ENCODE measurements at regions not wholly inside any gene's neighbourhood (a gene's known extent, or its start where the extent isn't known, plus 50 kb on each side); places are given as distances from the start of the nearest gene placed in this dataset.
"Not testable (repeated sequence)": the region's sequence is repeated elsewhere in the genome, so short reads cannot be mapped to it uniquely, and the experiment has no call there.

DNA sequence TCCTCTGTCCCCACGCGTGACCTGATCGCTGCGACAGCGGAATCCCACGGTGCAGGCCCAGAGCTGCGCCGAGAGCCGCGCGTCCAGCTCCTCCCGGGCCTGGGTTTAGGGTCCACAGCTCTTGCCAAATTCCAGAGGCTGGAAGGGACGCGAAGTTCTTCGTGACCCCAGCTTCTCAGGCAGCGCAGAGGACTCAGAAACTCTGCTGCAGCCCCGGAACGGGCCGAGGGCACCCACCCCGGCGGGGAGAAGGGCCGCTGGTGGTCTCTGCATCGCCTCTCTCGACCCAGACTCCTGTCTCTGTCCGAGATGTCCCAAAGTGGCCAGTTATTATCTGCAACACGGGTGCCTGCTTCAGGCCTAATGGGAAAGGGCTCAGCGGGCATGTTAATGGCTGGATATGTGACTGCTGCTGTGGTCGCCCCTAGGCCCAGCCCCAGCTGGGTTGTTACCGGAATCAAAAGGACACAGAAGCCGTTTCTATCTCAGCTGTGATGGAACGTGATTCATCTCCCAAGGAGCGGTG, 236.4 kb downstream of the VRK1 start:
- DNase-seq: no peak

GRCh38 chr14:97036086-97036852, 239.1 kb downstream of the VRK1 start:
- no peak for DNase-seq

DNA sequence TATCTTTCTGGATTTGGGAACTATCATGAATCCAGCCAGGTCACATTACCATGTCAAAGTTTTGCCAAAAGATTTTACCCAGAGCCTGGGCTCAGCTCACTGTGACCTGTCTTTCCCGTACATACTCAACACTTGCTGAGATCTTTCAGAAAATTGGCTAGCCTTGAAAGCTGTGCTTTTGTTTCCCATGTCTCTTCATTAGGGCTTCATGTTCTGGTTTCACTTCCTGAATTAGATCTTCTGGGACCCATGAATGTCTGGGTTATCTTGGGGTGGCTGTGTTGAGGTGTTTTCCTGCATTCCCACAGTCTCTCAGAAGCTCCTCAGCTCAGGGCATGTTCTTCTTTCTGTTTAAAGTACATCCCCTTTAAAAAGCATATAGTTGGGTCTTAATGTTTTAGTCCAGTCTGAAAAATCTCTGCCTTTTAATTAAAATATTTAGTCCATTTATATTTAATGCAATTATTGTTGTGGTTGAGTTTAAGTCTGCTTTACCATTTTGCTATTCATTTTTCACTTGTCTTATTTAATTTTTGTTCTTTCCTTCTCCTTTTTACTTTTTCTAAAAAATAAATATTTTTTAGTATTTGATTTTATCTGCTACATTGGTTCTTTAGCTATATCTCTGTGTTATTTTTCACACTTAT, 242.7 kb downstream of the VRK1 start:
- DNase-seq: no peak

- DNase-seq: no peak
Observed at GRCh38 chr14:97046967-97047366, 249.8 kb downstream of the VRK1 start.

DNA sequence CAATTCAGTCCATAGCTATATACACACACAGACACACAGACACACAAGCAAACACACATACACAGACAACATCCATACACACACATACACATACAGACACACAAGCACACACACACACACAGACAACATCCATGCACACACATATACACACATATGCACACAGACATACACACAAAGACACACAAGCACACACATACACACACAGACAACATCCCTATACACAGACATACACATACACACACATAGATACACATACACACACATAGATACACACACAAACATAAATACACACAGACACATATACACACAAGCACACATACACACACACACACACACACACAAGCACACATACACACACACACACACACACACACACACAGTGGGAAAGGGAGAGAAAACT, 254.8 kb downstream of the VRK1 start:
- DNase-seq: no peak

DNA sequence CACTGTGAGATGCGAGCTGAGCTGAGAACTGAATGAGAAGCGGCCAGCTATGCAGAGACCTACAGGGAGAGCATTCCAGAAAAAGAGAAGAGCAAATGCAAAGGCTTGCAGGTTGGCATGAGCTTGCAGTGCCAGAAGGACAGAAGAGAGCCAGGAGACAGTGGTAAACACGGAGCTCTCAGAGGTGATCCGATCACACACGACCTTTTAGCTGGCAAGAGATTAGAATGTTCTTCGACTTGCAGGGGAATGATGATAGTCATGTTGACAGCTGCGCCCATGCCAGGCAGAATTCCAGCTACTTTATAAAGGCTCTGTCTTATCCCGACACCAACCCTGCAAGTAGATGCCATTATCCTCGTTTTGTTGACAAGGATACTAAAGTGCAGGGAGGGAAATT, 256.8 kb downstream of the VRK1 start:
- no peak for DNase-seq

DNA sequence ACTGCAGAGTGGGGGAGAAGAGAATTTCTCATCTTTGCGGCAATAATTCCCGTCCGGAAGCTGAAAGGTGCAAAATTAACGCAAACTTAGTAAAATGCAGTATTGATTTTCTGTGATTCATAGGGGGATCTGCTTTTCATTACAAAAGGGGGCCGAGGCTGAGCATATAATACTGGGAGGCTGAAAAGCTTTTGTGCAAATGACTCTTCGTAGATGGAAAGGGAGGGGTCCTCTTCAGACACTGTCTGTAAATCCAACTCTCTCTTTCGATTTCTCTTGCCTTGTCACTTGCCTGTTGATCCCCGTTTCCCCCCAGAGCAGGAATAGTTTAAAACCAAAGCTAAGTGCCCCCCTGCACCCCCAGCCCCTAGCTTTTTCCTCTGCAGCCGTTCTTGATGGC, 258.2 kb downstream of the VRK1 start:
- no peak for DNase-seq

- DNase-seq: peak; percentile 4
Observed at GRCh38 chr14:97056086-97056485, 258.9 kb downstream of the VRK1 start.

DNA sequence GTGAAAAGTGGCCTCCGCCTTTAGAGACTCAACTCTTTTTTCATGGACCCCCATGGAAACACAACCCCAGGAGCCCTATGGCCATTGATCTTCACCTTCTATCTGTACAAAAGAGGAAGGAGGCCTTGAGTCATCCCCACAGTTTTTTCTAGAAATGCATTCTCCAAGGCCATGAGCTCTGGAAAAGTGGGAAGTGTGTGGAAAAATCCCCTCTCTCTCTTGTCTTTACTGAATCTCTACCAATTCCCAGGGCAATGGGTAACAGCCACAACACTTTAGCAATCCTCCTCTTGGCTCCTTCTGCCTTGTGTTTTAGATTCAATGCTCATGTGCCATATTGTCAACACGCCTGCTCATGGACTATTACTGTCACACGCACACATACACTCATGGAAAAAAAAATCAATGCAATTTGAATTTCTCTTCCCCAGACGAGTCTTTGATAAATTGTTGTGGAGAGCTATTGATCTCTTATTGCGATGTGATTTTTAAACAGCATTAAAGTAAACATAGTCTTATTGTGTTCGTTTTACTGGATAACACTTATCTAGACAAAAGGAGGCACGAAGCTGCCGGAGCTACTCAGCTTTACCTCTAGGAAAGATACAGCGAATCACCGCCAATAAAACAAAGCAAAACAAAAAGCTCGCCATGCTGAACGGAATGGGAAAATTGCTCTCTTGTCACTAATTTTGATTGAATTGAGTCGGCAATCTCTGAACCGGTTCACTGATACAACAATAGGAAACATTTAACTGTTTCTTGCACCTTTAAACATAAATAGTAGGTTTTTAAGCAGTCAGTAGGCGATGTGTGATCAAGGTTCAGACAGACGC, 260.3 kb downstream of the VRK1 start:
- no peak for DNase-seq

DNA sequence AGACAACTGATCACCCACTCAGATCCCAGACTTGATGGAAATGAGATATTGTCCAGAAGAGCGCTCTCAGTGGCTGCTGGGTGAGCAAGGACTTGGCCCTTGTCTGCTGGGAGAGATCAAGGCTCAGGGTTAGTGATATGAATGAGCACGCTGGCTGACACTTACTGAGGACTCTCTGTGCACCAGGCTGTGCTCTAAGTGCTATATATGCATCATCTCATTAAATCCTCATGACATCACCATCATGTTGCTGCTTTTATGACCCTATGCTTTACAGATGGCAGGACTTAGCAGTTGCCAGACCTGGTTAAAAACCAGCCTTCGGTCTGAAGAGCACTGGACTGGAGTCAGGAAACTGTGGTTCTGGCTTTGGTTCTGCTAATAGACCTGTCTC, 260.9 kb downstream of the VRK1 start:
- no peak for DNase-seq

DNA sequence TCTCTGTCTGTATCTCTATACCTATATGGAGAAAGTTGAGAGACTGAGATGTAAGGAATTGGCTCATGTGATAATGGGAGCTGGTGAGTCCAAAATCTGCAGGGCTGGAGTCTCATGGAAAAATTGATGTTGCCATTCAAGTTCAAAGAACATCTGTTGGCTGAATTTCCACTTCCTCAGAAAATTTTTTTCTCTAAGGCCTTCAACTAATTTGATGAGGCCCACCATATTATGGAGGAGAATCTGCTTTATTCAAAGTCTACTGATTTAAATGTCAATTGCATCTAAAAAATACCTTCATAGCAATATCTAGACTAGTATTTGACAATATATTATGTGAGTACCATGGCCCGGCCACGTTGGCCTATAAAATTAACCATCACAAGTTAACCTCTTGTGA, 261.4 kb downstream of the VRK1 start:
- no peak for DNase-seq

- DNase-seq: no peak
Observed at GRCh38 chr14:97061198-97061597, 264.0 kb downstream of the VRK1 start.

- no peak for DNase-seq
Observed at GRCh38 chr14:97061714-97062113, 264.5 kb downstream of the VRK1 start.

- no peak for DNase-seq
Observed at GRCh38 chr14:97065305-97066067, 268.3 kb downstream of the VRK1 start.

- no peak for DNase-seq
Observed at GRCh38 chr14:97066068-97066899, 269.1 kb downstream of the VRK1 start.

DNA sequence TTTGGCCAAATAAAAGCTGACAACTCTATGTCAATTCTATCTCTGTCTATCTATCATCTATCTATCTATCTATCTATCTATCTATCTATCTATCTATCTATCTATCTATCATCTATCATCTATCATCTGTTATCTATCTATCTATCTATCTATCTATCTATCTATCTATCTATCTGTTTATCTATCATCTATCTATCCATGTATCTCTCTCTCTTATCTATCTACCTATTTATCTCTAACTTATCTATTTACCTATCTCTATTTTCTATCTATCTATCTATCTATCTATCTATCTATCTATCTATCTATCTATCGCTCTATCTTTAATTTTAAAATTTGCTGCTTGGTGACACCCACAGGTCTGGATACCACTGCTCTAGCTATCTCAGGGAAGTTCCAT, 271.1 kb downstream of the VRK1 start:
- not testable (repeated sequence) for DNase-seq

- DNase-seq: no peak
Observed at GRCh38 chr14:97070259-97070658, 273.1 kb downstream of the VRK1 start.

GRCh38 chr14:97071177-97071576, 274.0 kb downstream of the VRK1 start:
- no peak for DNase-seq

DNA sequence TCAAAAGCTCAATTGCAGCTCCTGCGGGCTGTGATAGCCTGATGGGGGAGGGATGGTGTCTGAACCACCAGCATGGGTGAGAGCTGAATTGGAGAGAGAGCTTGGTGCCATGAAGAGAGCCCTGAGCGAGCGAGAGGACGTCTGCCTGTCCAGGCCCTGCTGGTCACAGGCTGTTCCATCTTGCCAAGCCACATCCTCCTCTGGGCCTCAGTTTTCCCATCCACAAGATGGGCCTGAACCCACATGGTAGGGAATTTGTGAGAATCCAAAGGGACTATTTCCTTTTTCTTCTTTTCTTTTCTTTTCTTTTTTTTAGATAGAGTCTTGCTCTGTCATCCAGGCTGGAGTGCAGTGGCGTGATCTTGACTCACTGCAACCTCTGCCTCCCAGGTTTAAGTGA, 276.4 kb downstream of the VRK1 start:
- no peak for DNase-seq

DNA sequence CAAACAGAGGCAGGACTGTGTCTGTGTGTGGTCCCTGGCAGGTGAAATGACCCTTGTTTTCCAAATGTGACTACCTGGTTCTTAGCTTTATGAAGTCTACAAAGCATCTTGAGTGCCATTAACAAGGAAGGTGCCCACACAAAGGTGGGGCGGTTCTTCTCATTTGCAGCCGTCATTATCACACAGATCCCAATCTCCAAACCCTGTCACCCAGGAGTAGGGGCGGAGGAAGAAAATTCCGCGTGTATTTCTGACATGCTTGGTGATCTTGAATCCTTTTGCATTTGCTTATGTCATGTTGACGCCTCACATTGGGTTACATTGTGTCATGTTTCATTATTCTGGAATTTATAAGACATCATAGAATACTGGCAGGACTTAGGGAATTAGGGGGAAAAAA, 277.3 kb downstream of the VRK1 start:
- no peak for DNase-seq

- no peak for DNase-seq
Observed at GRCh38 chr14:97074856-97075255, 277.7 kb downstream of the VRK1 start.

DNA sequence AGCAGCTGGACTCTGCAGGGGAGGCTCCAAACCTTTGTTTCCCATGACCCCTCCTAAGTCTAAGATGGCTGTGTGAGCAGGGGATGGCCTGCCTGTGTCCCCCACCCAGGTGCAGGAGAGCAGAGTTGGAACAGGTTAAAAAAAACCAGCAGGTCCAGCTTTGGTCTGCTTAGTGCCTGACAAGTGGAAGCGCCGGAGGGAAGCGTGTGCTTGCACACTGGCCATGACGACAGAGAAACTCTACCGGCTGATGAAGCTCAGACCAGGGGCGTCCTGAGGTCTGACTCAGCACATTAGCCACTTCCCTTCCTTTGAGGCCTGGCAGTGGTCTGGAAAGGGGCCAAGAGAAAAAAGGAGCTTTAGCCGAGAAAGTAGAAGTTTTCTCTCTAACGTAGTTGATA, 280.1 kb downstream of the VRK1 start:
- peak; percentile 23 for DNase-seq

Measured in CD4-positive, alpha-beta T cell treated with Interleukin-10 for 1 hour (primary cell).